GM12865 (cell line): ENCODE measurements at regions not wholly inside any gene's neighbourhood (a gene's known extent, or its start where the extent isn't known, plus 50 kb on each side); places are given as distances from the start of the nearest gene placed in this dataset.

Source experiments
- DNase-seq: peaks from one replicate; pipeline ENCODE4 v3.0.0; 2010; ENCODE audit warnings: low read depth
- H3K4me3 ChIP-seq: 2 replicates; pipeline ENCODE4 v1.5.1; 2011; ENCODE audit warnings: mild to moderate bottlenecking, low read depth, low read length, control low read depth
- CTCF ChIP-seq: IDR thresholded peaks from 2 replicates; pipeline ENCODE4 v1.5.1; 2011; ENCODE audit warnings: low read length, control low read depth, low read depth, inconsistent platforms; ENCODE audit not compliant: insufficient read depth; ENCODE audit errors: missing control alignments

- no peak for DNase-seq
- H3K4me3 ChIP-seq: no peak overlapping the region
- TF ChIP-seq CTCF: no peak
Measured at GRCh38 chr1:229870381-229870780, 196.7 kb upstream of the GALNT2 start.

- H3K4me3 ChIP-seq: no peak overlapping the region
- DNase-seq: no peak
- no peak for TF ChIP-seq CTCF
Measured at GRCh38 chr1:229871078-229871676, 195.9 kb upstream of the GALNT2 start.

- no peak for DNase-seq
- no peak overlapping the region for H3K4me3 ChIP-seq
- TF ChIP-seq CTCF: no peak
Measured at GRCh38 chr1:229874136-229874535, 192.9 kb upstream of the GALNT2 start.

GRCh38 chr1:229874609-229875008 is 192.4 kb upstream of the GALNT2 start:
- no peak for DNase-seq
- TF ChIP-seq CTCF: no peak
- H3K4me3 ChIP-seq: no peak overlapping the region

- no peak for DNase-seq
- TF ChIP-seq CTCF: no peak
- H3K4me3 ChIP-seq: no peak overlapping the region
Measured at GRCh38 chr1:229875086-229875485, 192.0 kb upstream of the GALNT2 start.

GRCh38 chr1:229879746-229880145 is 187.3 kb upstream of the GALNT2 start:
- TF ChIP-seq CTCF: no peak
- no peak for DNase-seq
- H3K4me3 ChIP-seq: no peak overlapping the region
